GM23338 (cell line): ENCODE measurements at regions not wholly inside any gene's neighbourhood (a gene's known extent, or its start where the extent isn't known, plus 50 kb on each side); places are given as distances from the start of the nearest gene placed in this dataset.

Experiments
- ATAC-seq: fragments of 200-7000 bp; cut with Tn5 transposase; 3 replicates; pipeline ENCODE4 v1.9.1; 2020
- DNase-seq: peaks from one replicate; pipeline ENCODE4 v3.0.0-alpha.2; 2015; ENCODE audit warnings: low spot score
- H2AFZ ChIP-seq: fragments of 200-600 bp; sonication (generic); 2 replicates; pipeline ENCODE4 v1.8.0; 2016; ENCODE audit warnings: antibody characterized with exemption, mild to moderate bottlenecking, moderate library complexity
- H3F3A ChIP-seq: fragments of 200-600 bp; sonication (generic); replicated peaks from 2 replicates; pipeline ENCODE4 v1.8.0; 2017; ENCODE audit warnings: antibody characterized with exemption, mixed run types, low read depth
- H3K27ac ChIP-seq: fragments of 200-600 bp; sonication (generic); 2 replicates; pipeline ENCODE4 v1.6.1; 2016; ENCODE audit warnings: low read depth
- H3K27me3 ChIP-seq: fragments of 200-600 bp; sonication (generic); 2 replicates; pipeline ENCODE4 v1.8.0; 2016; ENCODE audit warnings: mild to moderate bottlenecking, mixed run types, moderate library complexity; ENCODE audit not compliant: insufficient read depth
- H3K36me3 ChIP-seq: fragments of 200-600 bp; sonication (generic); 2 replicates; pipeline ENCODE4 v1.8.0; 2016; ENCODE audit warnings: mild to moderate bottlenecking; ENCODE audit not compliant: insufficient read depth
- H3K4me1 ChIP-seq: fragments of 200-600 bp; sonication (generic); 2 replicates; pipeline ENCODE4 v1.8.0; 2016; ENCODE audit warnings: mild to moderate bottlenecking, moderate library complexity; ENCODE audit not compliant: insufficient read depth
- H3K4me2 ChIP-seq: fragments of 200-600 bp; sonication (generic); 2 replicates; pipeline ENCODE4 v1.7.1; 2017; ENCODE audit warnings: mixed run types
- H3K4me3 ChIP-seq: fragments of 200-600 bp; sonication (generic); 2 replicates; pipeline ENCODE4 v1.6.1; 2016; ENCODE audit warnings: mixed run types
- H3K79me2 ChIP-seq: fragments of 200-600 bp; sonication (generic); replicated peaks from 2 replicates; pipeline ENCODE4 v1.8.0; 2017; ENCODE audit warnings: mild to moderate bottlenecking; ENCODE audit not compliant: insufficient read depth
- H3K9me2 ChIP-seq: fragments of 200-600 bp; sonication (generic); 2 replicates; pipeline ENCODE4 v1.8.0; 2017; ENCODE audit not compliant: insufficient read depth
- H4K20me1 ChIP-seq: fragments of 200-600 bp; sonication (generic); replicated peaks from 2 replicates; pipeline ENCODE4 v1.8.0; 2017; ENCODE audit warnings: mild to moderate bottlenecking; ENCODE audit not compliant: insufficient read depth
- H3K27ac Mint-ChIP-seq: 2 replicates; pipeline ENCODE4 v1.8.0; 2020; ENCODE audit warnings: inconsistent platforms, mild to moderate bottlenecking, moderate library complexity, mixed read lengths
- H3K27me3 Mint-ChIP-seq: 3 replicates; pipeline ENCODE4 v1.8.0; 2022; ENCODE audit warnings: low read depth, mild to moderate bottlenecking, moderate library complexity, mixed read lengths, inconsistent platforms; ENCODE audit not compliant: insufficient read depth, poor library complexity
- H3K36me3 Mint-ChIP-seq: 3 replicates; pipeline ENCODE4 v1.8.0; 2021; ENCODE audit warnings: low read depth, mild to moderate bottlenecking, inconsistent platforms, moderate library complexity, mixed read lengths
- H3K4me1 Mint-ChIP-seq: 3 replicates; pipeline ENCODE4 v1.8.0; 2020; ENCODE audit warnings: mild to moderate bottlenecking, inconsistent platforms, mixed read lengths
- H3K4me3 Mint-ChIP-seq: 3 replicates; pipeline ENCODE4 v1.8.0; 2021; ENCODE audit warnings: moderate library complexity, mild to moderate bottlenecking, inconsistent platforms, mixed read lengths
- H3K9me3 Mint-ChIP-seq: 3 replicates; pipeline ENCODE4 v1.8.0; 2020; ENCODE audit warnings: moderate library complexity, mild to moderate bottlenecking, inconsistent platforms, mixed read lengths
- CREB1 ChIP-seq: fragments of 250-450 bp; sonication (Bioruptor Pico); IDR thresholded peaks from 2 replicates; pipeline ENCODE4 v1.5.0; 2020; ENCODE audit warnings: low read depth, mild to moderate bottlenecking, moderate library complexity
- JUNB ChIP-seq: IDR thresholded peaks from one replicate; pipeline ENCODE4 v1.6.1; 2016; ENCODE audit warnings: antibody characterized with exemption; ENCODE audit not compliant: unreplicated experiment
- NANOG ChIP-seq: IDR thresholded peaks from 2 replicates; pipeline ENCODE4 v1.6.1; 2016; ENCODE audit warnings: antibody characterized with exemption, borderline replicate concordance
- ZNF114 ChIP-seq: fragments of 250-450 bp; sonication (Bioruptor Pico); IDR thresholded peaks from 2 replicates; pipeline ENCODE4 v1.5.0; 2020; ENCODE audit warnings: mild to moderate bottlenecking, moderate library complexity
- ZNF331 ChIP-seq: fragments of 250-450 bp; sonication (Bioruptor Pico); IDR thresholded peaks from 2 replicates; pipeline ENCODE4 v1.5.0; 2020; ENCODE audit warnings: low read depth, mild to moderate bottlenecking, moderate library complexity
- TF ChIP-seq, protein P1 (sequence below): fragments of 250-450 bp; sonication (Bioruptor Pico); IDR thresholded peaks from 2 replicates; pipeline ENCODE4 v1.5.0; 2020; ENCODE audit warnings: mild to moderate bottlenecking, moderate library complexity

DNA sequence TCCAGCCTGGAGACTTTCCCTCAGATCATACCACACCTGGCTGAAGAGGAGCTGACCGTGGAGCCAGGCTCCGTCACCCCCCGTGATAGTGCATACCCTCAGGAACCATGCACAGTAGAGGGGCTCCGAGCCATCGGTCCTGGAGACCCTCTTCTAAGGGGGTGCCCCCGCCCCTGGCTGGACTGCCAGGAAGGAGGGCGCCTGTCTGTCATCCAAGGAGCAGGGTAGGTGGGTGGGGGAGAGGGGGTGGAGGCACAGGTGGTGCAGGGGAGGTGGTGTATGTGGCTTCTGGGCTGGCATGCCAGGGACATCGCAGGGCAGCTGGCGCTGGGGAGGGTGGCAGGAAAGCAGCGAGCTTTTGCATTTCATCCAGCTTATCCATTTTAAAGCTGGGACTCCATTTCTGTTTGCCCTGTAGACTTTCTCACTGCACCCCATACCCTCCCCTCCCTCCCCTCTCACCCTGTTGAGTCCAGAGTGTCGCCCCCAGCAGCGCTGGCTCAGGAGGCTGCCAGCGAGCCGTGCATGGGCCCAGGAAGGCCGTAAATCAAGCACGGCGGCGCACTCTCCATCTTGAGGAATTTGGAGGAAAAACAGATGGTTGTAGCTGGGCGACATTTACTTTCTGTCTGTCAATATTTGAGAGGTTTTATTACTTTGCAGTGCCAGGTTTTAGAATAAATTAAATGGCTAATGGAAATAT, 56.2 kb upstream of the HS6ST1 start:
- DNase-seq: no peak
- no peaks in the 10 kb centered on the region for H4K20me1 ChIP-seq
- H3K4me2 ChIP-seq: no peak overlapping the region
- peaks cover 8% of the 10 kb centered on the region; the same call in 1 of the 2 replicates for H3K4me1 ChIP-seq
- no peaks in the 10 kb centered on the region for H3K9me2 ChIP-seq
- no peak overlapping the region for H3K4me3 ChIP-seq
- no peak overlapping the region for H3K27ac ChIP-seq
- no peaks in the 10 kb centered on the region for H3K79me2 ChIP-seq
- Mint-ChIP-seq H3K27me3 (peaks cover 17% of the 10 kb centered on the region), H3K36me3 (no peaks in the 10 kb centered on the region), H3K27ac (no peak overlapping the region), H3K4me3 (no peak overlapping the region), H3K9me3 (no peaks in the 10 kb centered on the region), H3K4me1 (peaks cover 11% of the 10 kb centered on the region)
- ATAC-seq: no peak
- H2AFZ ChIP-seq: no peak overlapping the region
- H3K36me3 ChIP-seq: no peaks in the 10 kb centered on the region
- TF ChIP-seq NANOG (no peak), JUNB (no peak), CREB1 (CRISPR knock-in tag) (no peak), ZNF114 (CRISPR knock-in tag) (no peak)
- TF ChIP-seq, protein P1, sequence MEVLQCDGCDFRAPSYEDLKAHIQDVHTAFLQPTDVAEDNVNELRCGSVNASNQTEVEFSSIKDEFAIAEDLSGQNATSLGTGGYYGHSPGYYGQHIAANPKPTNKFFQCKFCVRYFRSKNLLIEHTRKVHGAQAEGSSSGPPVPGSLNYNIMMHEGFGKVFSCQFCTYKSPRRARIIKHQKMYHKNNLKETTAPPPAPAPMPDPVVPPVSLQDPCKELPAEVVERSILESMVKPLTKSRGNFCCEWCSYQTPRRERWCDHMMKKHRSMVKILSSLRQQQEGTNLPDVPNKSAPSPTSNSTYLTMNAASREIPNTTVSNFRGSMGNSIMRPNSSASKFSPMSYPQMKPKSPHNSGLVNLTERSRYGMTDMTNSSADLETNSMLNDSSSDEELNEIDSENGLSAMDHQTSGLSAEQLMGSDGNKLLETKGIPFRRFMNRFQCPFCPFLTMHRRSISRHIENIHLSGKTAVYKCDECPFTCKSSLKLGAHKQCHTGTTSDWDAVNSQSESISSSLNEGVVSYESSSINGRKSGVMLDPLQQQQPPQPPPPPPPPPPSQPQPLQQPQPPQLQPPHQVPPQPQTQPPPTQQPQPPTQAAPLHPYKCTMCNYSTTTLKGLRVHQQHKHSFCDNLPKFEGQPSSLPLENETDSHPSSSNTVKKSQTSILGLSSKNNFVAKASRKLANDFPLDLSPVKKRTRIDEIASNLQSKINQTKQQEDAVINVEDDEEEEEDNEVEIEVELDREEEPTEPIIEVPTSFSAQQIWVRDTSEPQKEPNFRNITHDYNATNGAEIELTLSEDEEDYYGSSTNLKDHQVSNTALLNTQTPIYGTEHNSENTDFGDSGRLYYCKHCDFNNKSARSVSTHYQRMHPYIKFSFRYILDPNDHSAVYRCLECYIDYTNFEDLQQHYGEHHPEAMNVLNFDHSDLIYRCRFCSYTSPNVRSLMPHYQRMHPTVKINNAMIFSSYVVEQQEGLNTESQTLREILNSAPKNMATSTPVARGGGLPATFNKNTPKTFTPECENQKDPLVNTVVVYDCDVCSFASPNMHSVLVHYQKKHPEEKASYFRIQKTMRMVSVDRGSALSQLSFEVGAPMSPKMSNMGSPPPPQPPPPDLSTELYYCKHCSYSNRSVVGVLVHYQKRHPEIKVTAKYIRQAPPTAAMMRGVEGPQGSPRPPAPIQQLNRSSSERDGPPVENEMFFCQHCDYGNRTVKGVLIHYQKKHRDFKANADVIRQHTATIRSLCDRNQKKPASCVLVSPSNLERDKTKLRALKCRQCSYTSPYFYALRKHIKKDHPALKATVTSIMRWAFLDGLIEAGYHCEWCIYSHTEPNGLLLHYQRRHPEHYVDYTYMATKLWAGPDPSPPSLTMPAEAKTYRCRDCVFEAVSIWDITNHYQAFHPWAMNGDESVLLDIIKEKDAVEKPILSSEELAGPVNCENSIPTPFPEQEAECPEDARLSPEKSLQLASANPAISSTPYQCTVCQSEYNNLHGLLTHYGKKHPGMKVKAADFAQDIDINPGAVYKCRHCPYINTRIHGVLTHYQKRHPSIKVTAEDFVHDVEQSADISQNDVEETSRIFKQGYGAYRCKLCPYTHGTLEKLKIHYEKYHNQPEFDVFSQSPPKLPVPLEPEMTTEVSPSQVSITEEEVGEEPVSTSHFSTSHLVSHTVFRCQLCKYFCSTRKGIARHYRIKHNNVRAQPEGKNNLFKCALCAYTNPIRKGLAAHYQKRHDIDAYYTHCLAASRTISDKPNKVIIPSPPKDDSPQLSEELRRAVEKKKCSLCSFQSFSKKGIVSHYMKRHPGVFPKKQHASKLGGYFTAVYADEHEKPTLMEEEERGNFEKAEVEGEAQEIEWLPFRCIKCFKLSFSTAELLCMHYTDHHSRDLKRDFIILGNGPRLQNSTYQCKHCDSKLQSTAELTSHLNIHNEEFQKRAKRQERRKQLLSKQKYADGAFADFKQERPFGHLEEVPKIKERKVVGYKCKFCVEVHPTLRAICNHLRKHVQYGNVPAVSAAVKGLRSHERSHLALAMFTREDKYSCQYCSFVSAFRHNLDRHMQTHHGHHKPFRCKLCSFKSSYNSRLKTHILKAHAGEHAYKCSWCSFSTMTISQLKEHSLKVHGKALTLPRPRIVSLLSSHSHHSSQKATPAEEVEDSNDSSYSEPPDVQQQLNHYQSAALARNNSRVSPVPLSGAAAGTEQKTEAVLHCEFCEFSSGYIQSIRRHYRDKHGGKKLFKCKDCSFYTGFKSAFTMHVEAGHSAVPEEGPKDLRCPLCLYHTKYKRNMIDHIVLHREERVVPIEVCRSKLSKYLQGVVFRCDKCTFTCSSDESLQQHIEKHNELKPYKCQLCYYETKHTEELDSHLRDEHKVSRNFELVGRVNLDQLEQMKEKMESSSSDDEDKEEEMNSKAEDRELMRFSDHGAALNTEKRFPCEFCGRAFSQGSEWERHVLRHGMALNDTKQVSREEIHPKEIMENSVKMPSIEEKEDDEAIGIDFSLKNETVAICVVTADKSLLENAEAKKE (CRISPR knock-in tag): no peak
- no peaks in the 10 kb centered on the region for H3K27me3 ChIP-seq
- H3F3A ChIP-seq: no peaks in the 10 kb centered on the region

DNA sequence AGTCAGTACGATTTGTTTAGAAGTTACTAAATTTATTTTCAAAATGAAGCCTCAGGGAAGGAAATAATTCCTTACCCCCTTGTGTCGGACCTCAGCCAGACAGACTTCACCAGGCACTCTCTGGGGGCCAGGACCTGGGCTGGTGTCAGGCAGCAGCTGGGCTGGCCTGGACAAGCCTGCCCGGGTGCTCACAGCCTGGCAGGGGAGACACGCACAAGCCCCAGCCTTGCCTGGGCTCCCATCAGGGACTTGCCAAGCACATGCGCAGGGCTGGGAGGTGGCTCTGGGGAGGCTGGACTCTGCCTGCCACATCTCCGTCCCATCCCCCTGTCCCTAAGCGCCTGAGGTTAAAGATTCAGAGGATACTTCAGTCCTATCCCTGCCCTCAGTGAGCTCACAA, 56.8 kb upstream of the HS6ST1 start:
- no peak overlapping the region for H3K4me2 ChIP-seq
- no peak overlapping the region for H3K4me3 ChIP-seq
- peaks cover 11% of the 10 kb centered on the region for H3K4me1 Mint-ChIP-seq
- H3K9me2 ChIP-seq: no peaks in the 10 kb centered on the region
- H3F3A ChIP-seq: no peaks in the 10 kb centered on the region
- H3K36me3 ChIP-seq: no peaks in the 10 kb centered on the region
- H4K20me1 ChIP-seq: no peaks in the 10 kb centered on the region
- no peaks in the 10 kb centered on the region for H3K79me2 ChIP-seq
- no peak for ATAC-seq
- H3K36me3 Mint-ChIP-seq: no peaks in the 10 kb centered on the region
- H3K4me3 Mint-ChIP-seq: no peak overlapping the region
- peaks cover 14% of the 10 kb centered on the region for H3K27me3 Mint-ChIP-seq
- H3K27ac ChIP-seq: no peak overlapping the region
- no peaks in the 10 kb centered on the region for H3K27me3 ChIP-seq
- no peak overlapping the region for H2AFZ ChIP-seq
- H3K27ac Mint-ChIP-seq: no peak overlapping the region
- peaks cover 8% of the 10 kb centered on the region; the same call in 1 of the 2 replicates for H3K4me1 ChIP-seq
- DNase-seq: no peak
- TF ChIP-seq ZNF331 (CRISPR knock-in tag): no peak
- no peaks in the 10 kb centered on the region for H3K9me3 Mint-ChIP-seq
